Muscle layer of duodenum (tissue), 2 donors: ENCODE measurements at regions not wholly inside any gene's neighbourhood (a gene's known extent, or its start where the extent isn't known, plus 50 kb on each side); places are given as distances from the start of the nearest gene placed in this dataset.
"Not testable (repeated sequence)": the region's sequence is repeated elsewhere in the genome, so short reads cannot be mapped to it uniquely, and the experiment has no call there.

ENCODE experiments used
- H3K27ac ChIP-seq: one replicate; pipeline ENCODE4 v1.7.0; 2013; ENCODE audit warnings: mild to moderate bottlenecking, low read length
- H3K27me3 ChIP-seq: one replicate; pipeline ENCODE4 v1.7.0; 2013; ENCODE audit warnings: low read depth, mild to moderate bottlenecking, control low read depth, low read length
- H3K36me3 ChIP-seq, 2 donors: one replicate each; pipeline ENCODE4 v1.7.0; 2013; ENCODE audit warnings: low read length in 2 of 2, control low read depth in 1 of 2, mild to moderate bottlenecking in 1 of 2; ENCODE audit not compliant: insufficient read depth in 2 of 2, control insufficient read depth in 1 of 2
- H3K4me1 ChIP-seq, 2 donors: one replicate each; pipeline ENCODE4 v1.7.0; 2013; ENCODE audit warnings: low read length in 2 of 2, mild to moderate bottlenecking in 2 of 2, control low read depth in 1 of 2, moderate library complexity in 1 of 2; ENCODE audit not compliant: insufficient read depth in 2 of 2, control insufficient read depth in 1 of 2
- H3K4me3 ChIP-seq, 2 donors: one replicate each; pipeline ENCODE4 v1.7.0; 2013; ENCODE audit warnings: low read length in 2 of 2, low read depth in 1 of 2, mild to moderate bottlenecking in 1 of 2
- H3K9me3 ChIP-seq, 2 donors: one replicate each; pipeline ENCODE4 v1.7.0; 2013; ENCODE audit warnings: low read length in 2 of 2, control low read depth in 1 of 2, mild to moderate bottlenecking in 1 of 2; ENCODE audit not compliant: control insufficient read depth in 1 of 2
- donor health status: healthy.

DNA sequence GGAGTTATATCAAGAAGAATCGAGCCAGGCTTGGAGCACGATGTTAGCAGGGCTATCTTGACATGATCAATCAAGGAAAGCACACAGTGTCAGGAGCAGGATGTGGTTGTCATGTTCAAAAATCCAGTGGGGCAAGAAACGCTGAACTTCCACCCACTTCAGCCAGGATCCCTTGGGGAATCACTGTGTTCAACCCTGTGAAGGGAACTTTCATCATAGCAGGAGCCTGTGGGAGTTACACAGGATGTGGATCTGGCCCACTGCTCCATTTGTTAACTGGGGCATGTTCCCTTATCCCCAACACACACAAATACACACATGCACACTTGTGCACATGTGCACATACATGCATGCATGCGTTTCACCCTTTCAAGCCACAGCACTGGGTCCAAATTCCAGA is 619.3 kb downstream of the SPATA31A6 start:
- H3K4me3 ChIP-seq, H3K36me3 ChIP-seq, H3K9me3 ChIP-seq, H3K27me3 ChIP-seq, H3K27ac ChIP-seq, H3K4me1 ChIP-seq: not testable (repeated sequence)

DNA sequence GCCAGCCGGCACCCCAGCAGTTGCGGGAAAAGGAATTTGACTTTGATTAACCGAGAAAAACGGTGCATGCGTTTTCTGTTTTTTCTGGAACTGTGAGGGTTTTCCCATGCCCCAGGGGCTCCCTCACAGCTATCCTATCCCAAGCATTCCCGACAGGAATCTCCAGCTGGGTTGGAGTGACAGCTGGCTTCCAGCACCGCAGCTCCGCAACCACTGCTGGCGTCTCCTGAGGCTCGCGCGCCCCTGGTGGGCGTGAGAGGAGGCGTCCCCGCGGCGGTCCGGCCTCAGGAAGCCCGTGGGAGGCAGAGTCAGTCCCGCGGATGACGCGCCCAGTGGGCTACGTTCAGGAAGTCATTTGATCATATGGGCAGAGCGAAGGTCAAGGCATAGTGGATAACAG is 623.2 kb downstream of the SPATA31A6 start:
- not testable (repeated sequence) for H3K9me3 ChIP-seq, H3K36me3 ChIP-seq, H3K4me1 ChIP-seq, H3K4me3 ChIP-seq, H3K27me3 ChIP-seq, H3K27ac ChIP-seq

- H3K27me3 ChIP-seq, H3K36me3 ChIP-seq, H3K4me3 ChIP-seq, H3K27ac ChIP-seq, H3K9me3 ChIP-seq, H3K4me1 ChIP-seq: not testable (repeated sequence)
Observed at GRCh38 chr9:42821468-42821867, 638.0 kb downstream of the SPATA31A6 start.

DNA sequence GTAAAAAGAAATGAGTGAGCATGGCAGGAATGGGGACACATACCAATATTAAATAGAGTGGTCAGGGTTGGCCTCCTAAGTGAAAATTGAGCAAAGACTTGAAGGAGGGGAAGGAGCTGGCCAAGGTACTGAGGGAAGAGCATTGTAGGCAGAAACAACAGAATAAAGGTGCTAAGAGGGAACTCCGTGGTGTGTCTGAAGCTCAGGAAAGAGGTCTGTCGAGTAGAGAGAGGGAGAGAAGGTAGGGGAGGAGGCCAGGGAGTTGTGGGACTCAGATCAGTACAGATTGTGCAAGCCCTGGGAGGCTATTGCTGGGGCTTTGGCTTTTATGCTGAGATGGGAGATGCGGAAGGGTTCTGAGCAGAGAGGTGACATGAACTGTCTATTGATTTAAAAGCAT is 664.7 kb downstream of the SPATA31A6 start:
- H3K36me3 ChIP-seq, H3K4me1 ChIP-seq, H3K4me3 ChIP-seq, H3K27ac ChIP-seq, H3K27me3 ChIP-seq, H3K9me3 ChIP-seq: not testable (repeated sequence)

GRCh38 chr9:42850896-42851693 is 667.6 kb downstream of the SPATA31A6 start:
- H3K36me3 ChIP-seq, H3K27me3 ChIP-seq, H3K27ac ChIP-seq, H3K9me3 ChIP-seq, H3K4me1 ChIP-seq: not testable (repeated sequence)
- peak overlapping the region in 1 of 2 donors; percentile 64 for H3K4me3 ChIP-seq

- not testable (repeated sequence) for H3K27ac ChIP-seq, H3K27me3 ChIP-seq
Observed at GRCh38 chr9:42851701-42852100, 668.2 kb downstream of the SPATA31A6 start.

GRCh38 chr9:42852133-42852930 is 668.9 kb downstream of the SPATA31A6 start:
- not testable (repeated sequence) for H3K4me1 ChIP-seq, H3K27me3 ChIP-seq, H3K36me3 ChIP-seq, H3K9me3 ChIP-seq, H3K27ac ChIP-seq
- peak overlapping the region in 1 of 2 donors; percentile 64 for H3K4me3 ChIP-seq

More at GRCh38 chr9:42851701-42852100, 668.2 kb downstream of the SPATA31A6 start:
- not testable (repeated sequence) for H3K36me3 ChIP-seq, H3K4me1 ChIP-seq, H3K9me3 ChIP-seq
- peak overlapping the region in 1 of 2 donors; percentile 64 for H3K4me3 ChIP-seq

DNA sequence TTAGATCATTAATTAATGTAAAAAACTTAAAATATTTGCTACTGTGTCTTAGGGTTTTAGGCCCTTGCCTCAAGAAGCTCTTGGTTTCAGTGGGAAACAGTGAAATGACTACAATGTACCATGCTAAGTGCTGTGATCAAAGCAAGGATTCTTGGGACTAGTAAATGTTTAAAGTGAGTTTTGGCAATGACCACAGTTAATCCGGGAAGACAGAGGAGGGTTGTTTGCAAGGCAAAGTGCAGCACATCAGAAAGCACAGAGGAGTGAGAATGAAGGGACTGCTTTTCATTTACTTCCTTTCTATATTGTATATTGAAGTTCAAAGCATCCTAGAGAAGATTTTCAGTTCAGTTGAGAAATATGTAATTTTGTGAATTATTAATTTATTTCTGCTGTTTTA is 676.7 kb downstream of the SPATA31A6 start:
- H3K4me1 ChIP-seq, H3K36me3 ChIP-seq, H3K27ac ChIP-seq, H3K4me3 ChIP-seq, H3K9me3 ChIP-seq, H3K27me3 ChIP-seq: not testable (repeated sequence)

DNA sequence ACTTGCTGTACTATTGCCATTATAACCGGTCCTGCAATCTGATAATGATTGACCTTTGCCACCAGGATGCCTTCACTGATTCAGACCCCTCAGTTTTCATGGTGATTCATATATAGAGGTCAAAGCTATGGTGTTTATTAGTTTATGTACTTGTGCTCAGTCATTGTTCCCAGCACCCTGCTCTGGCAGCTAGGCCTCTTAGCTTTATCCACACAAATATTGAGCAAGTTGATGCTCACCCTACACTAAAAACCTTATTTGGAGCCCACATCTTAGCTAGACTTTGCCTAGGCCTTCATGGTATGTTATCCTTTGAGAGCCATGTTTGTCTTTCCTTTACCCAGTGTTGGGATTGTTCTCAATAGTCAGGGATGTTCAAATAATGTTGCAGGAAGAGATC is 679.0 kb downstream of the SPATA31A6 start:
- not testable (repeated sequence) for H3K27ac ChIP-seq, H3K27me3 ChIP-seq, H3K9me3 ChIP-seq, H3K4me3 ChIP-seq, H3K36me3 ChIP-seq, H3K4me1 ChIP-seq
